Lower leg skin (tissue), 4 donors: ENCODE measurements at regions not wholly inside any gene's neighbourhood (a gene's known extent, or its start where the extent isn't known, plus 50 kb on each side); places are given as distances from the start of the nearest gene placed in this dataset.

Source experiments
- DNase-seq, 2 donors: peaks; one replicate each; pipeline ENCODE4 v3.0.0-alpha.2; 2019; ENCODE audit warnings: low spot score in 2 of 2
- H3K4me3 ChIP-seq: fragments of 200-600 bp; sonication (generic); 2 replicates; pipeline ENCODE4 v1.5.1; 2017; ENCODE audit warnings: mild to moderate bottlenecking, low read depth; ENCODE audit not compliant: poor library complexity, severe bottlenecking
- POLR2A ChIP-seq, 2 donors: fragments of 450-650 bp; IDR thresholded peaks; one replicate each; pipeline ENCODE4 v1.6.1; 2016 to 2017; ENCODE audit warnings: antibody characterized with exemption in 2 of 2, mild to moderate bottlenecking in 1 of 2, moderate library complexity in 1 of 2
- WGBS, 2 donors: methylation state at CpG; one replicate each; pipeline ENCODE4 v1.1.5; 2018; 5-methylcytosine and 5-hydroxymethylcytosine counted together
- intact Hi-C: fragments of 100-400 bp; cut with DNase I; formaldehyde crosslinking; loops from one replicate; pipeline ENCODE4 v1.15.0; 2023; ENCODE audit warnings: low total_unique reads
- TF ChIP-seq, protein P1 (sequence below), 3 donors: fragments of 450-650 bp; IDR thresholded peaks; one replicate each; pipeline ENCODE4 v1.5.1; 2016; ENCODE audit warnings: antibody characterized with exemption in 3 of 3, mild to moderate bottlenecking in 3 of 3, moderate library complexity in 2 of 3

- H3K4me3 ChIP-seq = no peak overlapping the region
- DNase-seq = no peak
- TF ChIP-seq POLR2A (IDR thresholded peaks at IDR 0.05) = no peak
- TF ChIP-seq, protein P1, sequence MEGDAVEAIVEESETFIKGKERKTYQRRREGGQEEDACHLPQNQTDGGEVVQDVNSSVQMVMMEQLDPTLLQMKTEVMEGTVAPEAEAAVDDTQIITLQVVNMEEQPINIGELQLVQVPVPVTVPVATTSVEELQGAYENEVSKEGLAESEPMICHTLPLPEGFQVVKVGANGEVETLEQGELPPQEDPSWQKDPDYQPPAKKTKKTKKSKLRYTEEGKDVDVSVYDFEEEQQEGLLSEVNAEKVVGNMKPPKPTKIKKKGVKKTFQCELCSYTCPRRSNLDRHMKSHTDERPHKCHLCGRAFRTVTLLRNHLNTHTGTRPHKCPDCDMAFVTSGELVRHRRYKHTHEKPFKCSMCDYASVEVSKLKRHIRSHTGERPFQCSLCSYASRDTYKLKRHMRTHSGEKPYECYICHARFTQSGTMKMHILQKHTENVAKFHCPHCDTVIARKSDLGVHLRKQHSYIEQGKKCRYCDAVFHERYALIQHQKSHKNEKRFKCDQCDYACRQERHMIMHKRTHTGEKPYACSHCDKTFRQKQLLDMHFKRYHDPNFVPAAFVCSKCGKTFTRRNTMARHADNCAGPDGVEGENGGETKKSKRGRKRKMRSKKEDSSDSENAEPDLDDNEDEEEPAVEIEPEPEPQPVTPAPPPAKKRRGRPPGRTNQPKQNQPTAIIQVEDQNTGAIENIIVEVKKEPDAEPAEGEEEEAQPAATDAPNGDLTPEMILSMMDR (IDR thresholded peaks at IDR 0.05) = no peak
- 55% methylated on average over 2 of the region's 2 CpGs for WGBS, 2 donors
- intact Hi-C loops = no loop called here
Measured at GRCh38 chr4:77332696-77333270, 175.8 kb downstream of the CCNG2 start.

DNA sequence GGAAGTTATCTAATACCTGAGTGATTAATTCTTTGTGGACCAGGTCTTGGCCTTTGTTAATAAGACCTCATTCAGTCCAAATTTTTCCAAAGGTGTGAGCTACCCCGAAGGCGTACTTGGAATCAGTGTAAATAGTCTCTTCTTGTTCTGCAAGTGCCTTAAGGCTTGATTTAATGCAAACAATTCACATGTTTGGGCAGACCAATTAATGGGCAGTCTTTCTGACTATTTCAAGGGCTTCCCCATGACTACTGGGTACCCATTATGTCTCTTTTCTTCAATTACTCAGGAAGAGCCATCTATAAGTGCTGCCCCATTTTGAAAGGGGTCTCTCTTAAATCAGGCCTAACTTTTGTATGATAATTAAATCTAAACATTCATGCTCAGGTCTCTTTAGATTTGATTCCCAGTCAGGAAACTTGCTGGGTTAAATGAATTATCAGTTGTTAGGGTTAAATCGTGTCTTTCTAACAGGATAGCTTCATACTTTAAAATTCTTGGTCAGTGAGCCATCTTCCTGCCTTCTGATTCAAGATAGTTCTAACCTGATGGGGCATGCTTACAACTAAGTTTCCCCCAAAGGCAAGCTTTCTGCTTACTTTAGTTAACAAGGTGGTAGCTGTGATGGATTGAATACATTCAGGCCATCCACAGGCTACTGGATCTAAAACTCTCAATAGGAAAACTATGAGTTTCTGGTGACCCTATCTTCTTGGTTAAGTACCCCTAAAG, 179.6 kb downstream of the CCNG2 start:
- H3K4me3 ChIP-seq = no peak overlapping the region
- TF ChIP-seq, protein P1 (IDR thresholded peaks at IDR 0.05) = no peak
- no peak for TF ChIP-seq POLR2A (IDR thresholded peaks at IDR 0.05)
- DNase-seq = no peak
- WGBS, 2 donors = 76 to 80% methylated on average over 3 of the region's 3 CpGs
- intact Hi-C loops = no loop called here

DNA sequence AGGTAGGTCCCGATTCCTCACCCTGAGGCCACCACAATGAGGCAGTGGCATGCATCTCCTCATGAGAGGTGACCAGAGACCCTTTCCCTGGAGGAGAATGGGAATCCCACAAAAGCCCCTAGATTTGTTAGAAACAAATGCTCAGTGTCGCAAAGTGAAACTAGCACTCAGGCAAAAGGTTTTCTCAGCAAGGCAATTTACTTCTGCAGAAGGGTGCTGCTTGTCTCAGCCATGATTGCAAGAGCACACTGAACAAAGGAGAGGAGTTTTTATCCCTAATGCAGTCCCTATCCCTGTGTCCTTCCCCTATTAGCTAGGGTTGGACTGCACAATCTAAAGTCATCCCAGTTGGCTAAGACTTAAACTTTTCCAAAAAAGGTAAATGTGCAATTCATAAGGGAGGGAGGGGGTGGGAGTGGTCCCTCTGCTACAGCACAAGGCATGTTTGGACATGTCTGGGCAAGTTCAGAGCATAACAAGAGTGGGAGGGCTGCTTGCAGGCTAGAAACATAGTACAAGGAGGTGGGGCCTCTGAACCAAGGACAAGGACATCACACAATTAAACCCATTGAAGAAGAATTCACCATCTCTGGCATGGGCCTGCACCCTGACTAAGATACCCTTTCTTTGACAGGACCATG, 185.3 kb downstream of the CCNG2 start:
- TF ChIP-seq, protein P1 (IDR thresholded peaks at IDR 0.05) = no peak
- no peak for TF ChIP-seq POLR2A (IDR thresholded peaks at IDR 0.05)
- H3K4me3 ChIP-seq = no peak overlapping the region
- intact Hi-C loops = no loop called here
- 92 to 93% methylated on average over 2 of the region's 2 CpGs for WGBS, 2 donors
- DNase-seq = no peak

DNA sequence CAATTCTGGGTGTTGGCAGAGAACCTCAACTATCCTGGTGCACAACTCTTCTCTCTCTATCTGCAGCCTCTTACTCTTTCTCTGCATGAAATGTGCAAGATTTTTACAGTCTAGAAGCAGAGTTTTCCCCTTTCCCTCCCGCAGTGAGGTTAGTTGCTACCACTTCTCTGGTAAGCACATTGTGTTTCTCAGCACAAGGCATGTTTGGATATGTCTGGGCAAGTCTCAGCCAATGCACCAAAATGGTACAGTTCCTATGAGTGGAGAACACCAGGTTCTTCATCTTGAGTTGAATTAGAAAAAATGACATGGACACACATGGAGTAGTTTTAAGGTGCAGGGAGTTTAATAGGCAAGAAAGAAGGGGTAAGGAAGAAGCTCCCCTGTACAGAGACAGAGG, 187.0 kb downstream of the CCNG2 start:
- H3K4me3 ChIP-seq = no peak overlapping the region
- WGBS, 2 donors = 34 to 64% methylated on average over 1 of the region's 1 CpG
- DNase-seq = no peak
- intact Hi-C loops = no loop called here
- TF ChIP-seq, protein P1 (IDR thresholded peaks at IDR 0.05) = no peak
- TF ChIP-seq POLR2A (IDR thresholded peaks at IDR 0.05) = no peak

DNA sequence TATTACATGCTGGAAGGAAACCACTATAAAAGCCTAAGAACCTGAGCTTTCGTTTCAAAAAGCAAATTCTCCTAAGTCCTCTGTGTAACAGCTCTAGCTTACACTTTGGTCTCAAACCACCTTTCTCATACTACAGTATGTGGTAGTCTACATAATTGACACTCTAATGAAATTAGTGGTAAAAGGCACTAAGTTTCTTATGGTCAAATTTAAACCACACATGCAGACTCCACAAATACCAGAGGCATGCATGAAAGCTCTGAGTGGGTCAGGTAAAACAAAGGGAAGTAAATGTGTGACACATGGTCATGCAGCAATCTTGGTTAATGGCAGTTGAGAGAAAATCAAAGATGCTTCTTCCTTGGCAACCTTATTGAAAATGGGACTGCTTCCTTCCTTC, 187.8 kb downstream of the CCNG2 start:
- WGBS, 2 donors = 0 to 76% methylated on average over 1 of the region's 1 CpG
- DNase-seq = no peak
- TF ChIP-seq, protein P1 (IDR thresholded peaks at IDR 0.05) = no peak
- TF ChIP-seq POLR2A (IDR thresholded peaks at IDR 0.05) = no peak
- intact Hi-C loops = no loop called here
- H3K4me3 ChIP-seq = no peak overlapping the region
